ENCODE measurements at regions not wholly inside any gene's neighbourhood (a gene's known extent, or its start where the extent isn't known, plus 50 kb on each side); places are given as distances from the start of the nearest gene placed in this dataset.

DNA sequence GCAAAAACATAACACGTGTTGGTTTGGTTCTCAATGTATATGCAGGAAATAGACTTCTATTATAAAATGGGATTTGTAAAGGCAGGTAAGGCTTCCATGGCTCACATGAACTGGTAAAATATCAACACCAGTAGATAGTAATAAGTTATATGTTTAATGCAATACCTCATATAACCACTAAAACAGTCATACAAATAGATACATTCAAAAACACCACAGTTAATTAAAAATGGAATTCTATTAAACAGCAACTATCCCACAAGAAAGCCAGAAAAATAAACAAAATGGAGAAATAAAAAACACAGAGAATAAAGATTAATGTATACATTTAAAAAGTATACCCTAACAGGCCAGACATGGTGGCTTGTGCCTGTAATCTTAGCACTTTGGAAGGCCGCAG is 243.8 kb upstream of the LRATD1 start:
- TF ChIP-seq, protein P1, sequence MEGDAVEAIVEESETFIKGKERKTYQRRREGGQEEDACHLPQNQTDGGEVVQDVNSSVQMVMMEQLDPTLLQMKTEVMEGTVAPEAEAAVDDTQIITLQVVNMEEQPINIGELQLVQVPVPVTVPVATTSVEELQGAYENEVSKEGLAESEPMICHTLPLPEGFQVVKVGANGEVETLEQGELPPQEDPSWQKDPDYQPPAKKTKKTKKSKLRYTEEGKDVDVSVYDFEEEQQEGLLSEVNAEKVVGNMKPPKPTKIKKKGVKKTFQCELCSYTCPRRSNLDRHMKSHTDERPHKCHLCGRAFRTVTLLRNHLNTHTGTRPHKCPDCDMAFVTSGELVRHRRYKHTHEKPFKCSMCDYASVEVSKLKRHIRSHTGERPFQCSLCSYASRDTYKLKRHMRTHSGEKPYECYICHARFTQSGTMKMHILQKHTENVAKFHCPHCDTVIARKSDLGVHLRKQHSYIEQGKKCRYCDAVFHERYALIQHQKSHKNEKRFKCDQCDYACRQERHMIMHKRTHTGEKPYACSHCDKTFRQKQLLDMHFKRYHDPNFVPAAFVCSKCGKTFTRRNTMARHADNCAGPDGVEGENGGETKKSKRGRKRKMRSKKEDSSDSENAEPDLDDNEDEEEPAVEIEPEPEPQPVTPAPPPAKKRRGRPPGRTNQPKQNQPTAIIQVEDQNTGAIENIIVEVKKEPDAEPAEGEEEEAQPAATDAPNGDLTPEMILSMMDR (IDR thresholded peaks at IDR 0.05) = no peak
- TF ChIP-seq POLR2AphosphoS5 (IDR thresholded peaks at IDR 0.05; ENCODE audit: insufficient read depth in 1 of 2, low read depth in 1 of 2) = no peak
- TF ChIP-seq POLR2A (IDR thresholded peaks at IDR 0.05) = no peak
- intact Hi-C loops (cut with DNase I) = no loop called here
- H3K36me3 ChIP-seq = no peaks in the 10 kb centered on the region
- H3K4me3 ChIP-seq = no peak overlapping the region
- DNase-seq (ENCODE audit: extremely low spot score in 2 of 2) = no peak
- H3K27ac ChIP-seq = no peak overlapping the region
- H3K4me1 ChIP-seq = no peaks in the 10 kb centered on the region
- H3K9me3 ChIP-seq = no peaks in the 10 kb centered on the region
- no peaks in the 10 kb centered on the region for H3K27me3 ChIP-seq

DNA sequence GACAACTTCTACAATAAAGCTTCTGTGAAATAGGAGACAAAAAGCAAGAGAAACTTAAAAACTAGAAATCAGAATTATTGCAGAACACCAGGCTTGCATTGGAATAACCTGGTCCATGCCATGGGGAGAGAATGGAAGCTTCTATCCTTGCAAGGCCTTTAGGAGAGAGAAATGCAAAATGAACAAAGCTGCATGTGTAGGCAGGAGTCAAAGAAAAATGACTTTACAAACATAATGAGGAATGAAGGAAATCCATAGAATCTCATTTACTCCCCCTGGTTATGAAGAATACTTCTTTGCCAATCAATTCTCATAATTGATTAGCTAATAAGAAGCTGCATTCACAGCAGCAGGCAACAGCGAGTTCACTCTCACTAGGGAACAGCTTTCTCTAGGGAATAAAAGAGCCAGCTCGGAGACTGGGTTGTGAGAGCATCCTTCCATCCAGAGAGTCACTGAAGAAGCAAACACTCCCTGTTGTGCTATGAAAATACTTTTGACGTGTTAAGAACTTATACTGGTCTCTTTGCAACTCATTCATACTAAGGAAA is 235.9 kb upstream of the LRATD1 start:
- Histone ChIP-seq H3K27me3 (no peaks in the 10 kb centered on the region), H3K27ac (no peak overlapping the region), H3K9me3 (no peaks in the 10 kb centered on the region), H3K36me3 (no peaks in the 10 kb centered on the region), H3K4me3 (no peak overlapping the region), H3K4me1 (no peaks in the 10 kb centered on the region)
- TF ChIP-seq POLR2AphosphoS5 (IDR thresholded peaks at IDR 0.05; ENCODE audit: insufficient read depth in 1 of 2, low read depth in 1 of 2) = no peak
- no peak for TF ChIP-seq POLR2A (IDR thresholded peaks at IDR 0.05)
- TF ChIP-seq, protein P1 (IDR thresholded peaks at IDR 0.05) = no peak
- intact Hi-C loops (cut with DNase I) = no loop called here
- DNase-seq (ENCODE audit: extremely low spot score in 2 of 2) = no peak

DNA sequence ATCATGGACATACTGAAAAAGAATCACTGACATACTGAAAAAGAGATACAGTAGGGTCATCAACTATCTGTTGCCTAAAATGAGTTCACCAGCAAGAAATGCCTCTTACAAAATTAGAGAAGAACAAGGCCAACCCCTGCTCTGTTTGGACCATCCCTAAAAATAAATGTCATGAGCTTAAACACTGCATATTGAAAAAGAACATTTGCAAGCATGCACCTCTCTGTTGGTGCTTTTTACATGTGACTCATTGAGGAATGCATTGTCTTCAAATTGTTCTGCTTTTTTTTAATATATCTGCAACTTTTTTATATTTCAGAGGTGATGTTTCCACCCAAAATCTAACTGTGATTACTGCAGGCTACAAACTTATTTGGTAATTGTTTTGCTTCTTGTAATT is 233.9 kb upstream of the LRATD1 start:
- intact Hi-C loops (cut with DNase I) = no loop called here
- Histone ChIP-seq H3K36me3 (no peaks in the 10 kb centered on the region), H3K27me3 (no peaks in the 10 kb centered on the region), H3K27ac (no peak overlapping the region), H3K9me3 (no peaks in the 10 kb centered on the region), H3K4me1 (no peaks in the 10 kb centered on the region), H3K4me3 (no peak overlapping the region)
- no peak for DNase-seq (ENCODE audit: extremely low spot score in 2 of 2)
- TF ChIP-seq, protein P1 (IDR thresholded peaks at IDR 0.05) = no peak
- no peak for TF ChIP-seq POLR2AphosphoS5 (IDR thresholded peaks at IDR 0.05; ENCODE audit: insufficient read depth in 1 of 2, low read depth in 1 of 2)
- no peak for TF ChIP-seq POLR2A (IDR thresholded peaks at IDR 0.05)

DNA sequence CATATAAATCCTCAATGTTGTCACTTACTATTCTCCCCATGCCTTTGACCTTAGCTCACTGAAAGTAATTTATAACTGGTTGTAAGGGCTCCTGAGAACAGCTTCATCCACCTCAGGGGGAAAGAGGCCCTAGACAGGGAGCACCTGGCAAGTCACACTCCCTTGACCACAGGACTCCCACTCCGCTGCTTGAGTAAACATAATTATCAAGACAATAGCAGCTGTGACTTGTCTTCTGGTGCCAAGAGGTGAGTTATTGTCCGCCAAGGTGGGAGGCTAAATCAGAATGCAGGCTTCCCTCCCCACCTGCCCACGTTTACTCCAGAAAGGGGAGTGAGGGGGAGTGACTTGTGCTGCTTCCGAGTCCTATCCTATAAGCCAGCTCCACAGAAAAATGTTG is 230.6 kb upstream of the LRATD1 start:
- no peak overlapping the region for H3K27ac ChIP-seq
- no peak for DNase-seq (ENCODE audit: extremely low spot score in 2 of 2)
- TF ChIP-seq POLR2A (IDR thresholded peaks at IDR 0.05) (no peak), POLR2AphosphoS5 (IDR thresholded peaks at IDR 0.05; ENCODE audit: insufficient read depth in 1 of 2, low read depth in 1 of 2) (no peak)
- TF ChIP-seq, protein P1 (IDR thresholded peaks at IDR 0.05) = no peak
- no peaks in the 10 kb centered on the region for H3K4me1 ChIP-seq
- no peaks in the 10 kb centered on the region for H3K9me3 ChIP-seq
- intact Hi-C loops (cut with DNase I) = no loop called here
- no peaks in the 10 kb centered on the region for H3K36me3 ChIP-seq
- H3K27me3 ChIP-seq = no peaks in the 10 kb centered on the region
- H3K4me3 ChIP-seq = no peak overlapping the region

DNA sequence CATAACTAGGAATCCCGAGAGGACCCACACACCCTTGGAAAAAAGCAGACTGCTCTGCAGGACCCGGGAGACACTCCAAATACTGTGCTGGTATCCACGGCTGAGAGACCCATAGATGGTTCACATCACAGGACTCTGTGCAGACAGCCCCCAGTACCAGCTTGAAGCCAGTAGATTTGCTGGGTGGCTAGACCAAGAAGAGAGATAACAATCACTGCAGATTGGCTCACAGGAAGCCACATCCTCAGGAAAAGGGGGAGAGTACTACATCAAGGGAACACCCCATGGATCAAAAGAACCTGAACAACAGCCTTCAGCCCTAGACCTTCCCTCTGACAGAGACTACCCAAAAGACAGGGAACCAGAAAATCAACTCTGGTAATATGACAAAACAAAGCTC is 223.8 kb upstream of the LRATD1 start:
- H3K9me3 ChIP-seq = no peaks in the 10 kb centered on the region
- H3K27ac ChIP-seq = no peak overlapping the region
- TF ChIP-seq POLR2A (IDR thresholded peaks at IDR 0.05) = no peak
- no peak for TF ChIP-seq POLR2AphosphoS5 (IDR thresholded peaks at IDR 0.05; ENCODE audit: insufficient read depth in 1 of 2, low read depth in 1 of 2)
- DNase-seq (ENCODE audit: extremely low spot score in 2 of 2) = no peak
- no peak overlapping the region for H3K4me3 ChIP-seq
- H3K36me3 ChIP-seq = no peaks in the 10 kb centered on the region
- no peaks in the 10 kb centered on the region for H3K27me3 ChIP-seq
- H3K4me1 ChIP-seq = no peaks in the 10 kb centered on the region
- intact Hi-C loops (cut with DNase I) = no loop called here

All from vagina (tissue), 2 donors.